ENCODE measurements at regions not wholly inside any gene's neighbourhood (a gene's known extent, or its start where the extent isn't known, plus 50 kb on each side); places are given as distances from the start of the nearest gene placed in this dataset.
"Not testable (repeated sequence)": the region's sequence is repeated elsewhere in the genome, so short reads cannot be mapped to it uniquely, and the experiment has no call there.

- no peak for TF ChIP-seq CTCF (IDR thresholded peaks at IDR 0.05)
- TF ChIP-seq EP300 (IDR thresholded peaks at IDR 0.05; ENCODE audit: low read depth), result no peak
- TF ChIP-seq POLR2AphosphoS5 (IDR thresholded peaks at IDR 0.05), result no peak
- no peak for TF ChIP-seq POLR2A (IDR thresholded peaks at IDR 0.05)
- in situ Hi-C loops (cut with MboI; ENCODE audit: low pct_ligation_motif_present in 1 of 4, low pct_unique_long_range_greater_than_20kb in 1 of 4, low sequenced_read_pairs in 3 of 4), result no loop called here
- Histone ChIP-seq H3K4me1 (no peaks in the 10 kb centered on the region), H3K4me3 (no peak overlapping the region), H3K9me3 (no peaks in the 10 kb centered on the region), H3K36me3 (no peaks in the 10 kb centered on the region), H3K27me3 (no peaks in the 10 kb centered on the region), H3K27ac (no peak overlapping the region)
- DNase-seq, result no peak
- 50 to 56% methylated on average over 2 to 7 of the region's 7 CpGs for WGBS, 2 donors (ENCODE audit: low coverage in 1 of 2)
- intact Hi-C loops (cut with DNase I; ENCODE audit: low total_unique reads), result loop anchor here (10.0 kb wide), 1 partner anchor 538 kb away; no protein-coding TSS in a partner anchor
Measured at GRCh38 chr13:87172166-87172835, 498.9 kb upstream of the SLITRK5 start.

- H3K36me3 ChIP-seq; H3K27me3 ChIP-seq; H3K4me3 ChIP-seq; H3K9me3 ChIP-seq; in situ Hi-C loops (cut with MboI; ENCODE audit: low pct_ligation_motif_present in 1 of 4, low pct_unique_long_range_greater_than_20kb in 1 of 4, low sequenced_read_pairs in 3 of 4); H3K4me1 ChIP-seq; H3K27ac ChIP-seq; DNase-seq; intact Hi-C loops (cut with DNase I; ENCODE audit: low total_unique reads): not testable (repeated sequence)
- 93% methylated on average over 6 of the region's 6 CpGs; no CpG with 5 or more reads in 1 of the 2 donors for WGBS, 2 donors (ENCODE audit: low coverage in 1 of 2)
Measured at GRCh38 chr13:87185138-87185537, 486.0 kb upstream of the SLITRK5 start.

- DNase-seq; H3K27me3 ChIP-seq; H3K4me1 ChIP-seq; H3K36me3 ChIP-seq; intact Hi-C loops (cut with DNase I; ENCODE audit: low total_unique reads); in situ Hi-C loops (cut with MboI; ENCODE audit: low pct_ligation_motif_present in 1 of 4, low pct_unique_long_range_greater_than_20kb in 1 of 4, low sequenced_read_pairs in 3 of 4); H3K9me3 ChIP-seq; H3K4me3 ChIP-seq; H3K27ac ChIP-seq: not testable (repeated sequence)
- WGBS, 2 donors (ENCODE audit: low coverage in 1 of 2), result 85 to 91% methylated on average over 4 of the region's 4 CpGs
Measured at GRCh38 chr13:87186647-87187046, 484.5 kb upstream of the SLITRK5 start.

DNA sequence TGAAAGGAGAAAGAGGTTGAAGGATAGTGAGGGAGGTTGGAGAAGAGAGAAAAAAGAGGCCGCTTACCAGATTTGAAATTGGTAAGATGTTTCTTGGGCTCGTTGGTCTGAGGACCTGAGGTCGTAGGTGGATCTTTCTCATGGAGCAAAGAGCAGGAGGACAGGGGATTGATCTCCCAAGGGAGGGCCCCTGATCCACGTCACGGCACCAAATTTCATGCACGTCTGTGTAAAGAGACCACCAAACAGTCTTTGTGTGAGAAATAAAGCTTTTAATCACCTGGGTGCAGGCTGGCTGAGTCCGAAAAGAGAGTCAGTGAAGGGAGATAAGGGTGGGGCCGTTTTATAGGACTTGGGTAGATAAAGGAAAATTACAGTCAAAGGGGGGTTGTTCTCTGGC, 479.7 kb upstream of the SLITRK5 start:
- H3K27me3 ChIP-seq; H3K4me3 ChIP-seq; intact Hi-C loops (cut with DNase I; ENCODE audit: low total_unique reads); H3K4me1 ChIP-seq; in situ Hi-C loops (cut with MboI; ENCODE audit: low pct_ligation_motif_present in 1 of 4, low pct_unique_long_range_greater_than_20kb in 1 of 4, low sequenced_read_pairs in 3 of 4); H3K9me3 ChIP-seq; H3K36me3 ChIP-seq; H3K27ac ChIP-seq; DNase-seq: not testable (repeated sequence)
- WGBS, 2 donors (ENCODE audit: low coverage in 1 of 2), result 69 to 82% methylated on average over 6 to 7 of the region's 8 CpGs

GRCh38 chr13:87198371-87198770, 472.8 kb upstream of the SLITRK5 start:
- DNase-seq, result no peak
- no peak for TF ChIP-seq CTCF (IDR thresholded peaks at IDR 0.05)
- TF ChIP-seq EP300 (IDR thresholded peaks at IDR 0.05; ENCODE audit: low read depth), result no peak
- TF ChIP-seq POLR2AphosphoS5 (IDR thresholded peaks at IDR 0.05), result no peak
- TF ChIP-seq POLR2A (IDR thresholded peaks at IDR 0.05), result no peak

DNA sequence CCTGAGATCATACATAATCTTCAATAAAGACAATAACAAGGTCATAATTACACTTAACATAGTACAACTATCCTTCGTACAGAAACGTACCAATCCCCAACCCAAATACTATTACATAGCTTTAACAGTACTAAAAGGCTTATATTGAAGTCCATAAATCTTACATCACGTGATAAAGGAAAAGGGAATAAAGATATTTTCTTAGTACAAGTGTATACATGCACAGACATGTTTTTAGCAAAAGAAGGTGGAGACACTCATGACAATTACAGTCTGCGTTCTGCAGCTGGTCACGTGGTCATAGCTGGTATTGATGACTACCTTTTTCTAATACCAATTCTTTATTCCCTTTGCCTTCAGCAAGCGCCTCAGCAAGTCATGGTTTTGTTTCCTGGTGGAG, 464.5 kb upstream of the SLITRK5 start:
- Histone ChIP-seq H3K27ac (no peak overlapping the region), H3K27me3 (no peaks in the 10 kb centered on the region), H3K9me3 (no peaks in the 10 kb centered on the region), H3K36me3 (no peaks in the 10 kb centered on the region), H3K4me1 (no peaks in the 10 kb centered on the region), H3K4me3 (no peak overlapping the region)
- intact Hi-C loops (cut with DNase I; ENCODE audit: low total_unique reads) (no loop called here), in situ Hi-C loops (cut with MboI; ENCODE audit: low pct_ligation_motif_present in 1 of 4, low pct_unique_long_range_greater_than_20kb in 1 of 4, low sequenced_read_pairs in 3 of 4) (no loop called here)
- DNase-seq, result no peak
- no peak for TF ChIP-seq EP300 (IDR thresholded peaks at IDR 0.05; ENCODE audit: low read depth)
- no peak for TF ChIP-seq POLR2A (IDR thresholded peaks at IDR 0.05)
- TF ChIP-seq POLR2AphosphoS5 (IDR thresholded peaks at IDR 0.05), result no peak
- TF ChIP-seq CTCF (IDR thresholded peaks at IDR 0.05), result no peak
- 75 to 80% methylated on average over 6 of the region's 6 CpGs for WGBS, 2 donors (ENCODE audit: low coverage in 1 of 2)

More at GRCh38 chr13:87198371-87198770, 472.8 kb upstream of the SLITRK5 start:
- Histone ChIP-seq H3K4me3 (no peak overlapping the region), H3K27me3 (no peaks in the 10 kb centered on the region), H3K4me1 (no peaks in the 10 kb centered on the region), H3K9me3 (no peaks in the 10 kb centered on the region), H3K27ac (no peak overlapping the region), H3K36me3 (no peaks in the 10 kb centered on the region)
- WGBS, 2 donors (ENCODE audit: low coverage in 1 of 2), result 35 to 37% methylated on average over 3 of the region's 3 CpGs
- intact Hi-C loops (cut with DNase I; ENCODE audit: low total_unique reads), result no loop called here
- in situ Hi-C loops (cut with MboI; ENCODE audit: low pct_ligation_motif_present in 1 of 4, low pct_unique_long_range_greater_than_20kb in 1 of 4, low sequenced_read_pairs in 3 of 4), result no loop called here

All from transverse colon (tissue), 4 donors.